Neural progenitor cell (in vitro differentiated cells): ENCODE measurements at regions not wholly inside any gene's neighbourhood (a gene's known extent, or its start where the extent isn't known, plus 50 kb on each side); places are given as distances from the start of the nearest gene placed in this dataset.

Source experiments
- DNase-seq: peaks from one replicate; pipeline ENCODE4 v3.0.0-alpha.2; 2016; ENCODE audit warnings: low spot score
- H2AFZ ChIP-seq: fragments of 200-600 bp; sonication (generic); replicated peaks from 2 replicates; pipeline ENCODE4 v1.6.1; 2016; ENCODE audit warnings: antibody characterized with exemption
- H3F3A ChIP-seq: fragments of 200-600 bp; sonication (generic); 2 replicates; pipeline ENCODE4 v1.6.1; 2016; ENCODE audit warnings: antibody characterized with exemption, low read depth
- H3K27ac ChIP-seq: fragments of 200-600 bp; sonication (generic); 2 replicates; pipeline ENCODE4 v1.5.1; 2016; ENCODE audit warnings: mild to moderate bottlenecking
- H3K27me3 ChIP-seq: fragments of 200-600 bp; sonication (generic); 2 replicates; pipeline ENCODE4 v1.6.1; 2016; ENCODE audit warnings: mild to moderate bottlenecking, moderate library complexity
- H3K36me3 ChIP-seq: fragments of 200-600 bp; sonication (generic); 2 replicates; pipeline ENCODE4 v1.5.1; 2016
- H3K4me1 ChIP-seq: fragments of 200-600 bp; sonication (generic); 2 replicates; pipeline ENCODE4 v1.6.1; 2016; ENCODE audit warnings: mixed run types
- H3K4me2 ChIP-seq: fragments of 200-600 bp; sonication (generic); 2 replicates; pipeline ENCODE4 v1.6.1; 2016
- H3K4me3 ChIP-seq: fragments of 200-600 bp; sonication (generic); 2 replicates; pipeline ENCODE4 v1.5.1; 2016
- H3K79me2 ChIP-seq: fragments of 200-600 bp; sonication (generic); 2 replicates; pipeline ENCODE4 v1.6.1; 2016; ENCODE audit warnings: low read depth
- H3K9ac ChIP-seq: fragments of 200-600 bp; sonication (generic); 2 replicates; pipeline ENCODE4 v1.6.1; 2016
- H3K9me3 ChIP-seq: fragments of 200-600 bp; sonication (generic); 2 replicates; pipeline ENCODE4 v1.5.1; 2016; ENCODE audit warnings: low read depth
- H4K20me1 ChIP-seq: fragments of 200-600 bp; sonication (generic); 2 replicates; pipeline ENCODE4 v1.6.1; 2016; ENCODE audit warnings: low read depth
- H3K27ac Mint-ChIP-seq: 3 replicates; pipeline ENCODE4 v1.8.0; 2021; ENCODE audit warnings: mixed read lengths
- H3K27me3 Mint-ChIP-seq: 2 replicates; pipeline ENCODE4 v1.8.0; 2022; ENCODE audit warnings: low read depth, mild to moderate bottlenecking, inconsistent platforms, moderate library complexity, mixed read lengths; ENCODE audit not compliant: insufficient read depth
- H3K36me3 Mint-ChIP-seq: 3 replicates; pipeline ENCODE4 v1.8.0; 2021; ENCODE audit warnings: mixed read lengths
- H3K4me1 Mint-ChIP-seq: 3 replicates; pipeline ENCODE4 v1.8.0; 2021; ENCODE audit warnings: mixed read lengths
- H3K4me3 Mint-ChIP-seq: 3 replicates; pipeline ENCODE4 v1.8.0; 2021; ENCODE audit warnings: mild to moderate bottlenecking, moderate library complexity, mixed read lengths
- H3K9me3 Mint-ChIP-seq: 3 replicates; pipeline ENCODE4 v1.8.0; 2020; ENCODE audit warnings: mixed read lengths
- CTCF ChIP-seq: fragments of 200-600 bp; sonication (generic); IDR thresholded peaks from 2 replicates; pipeline ENCODE4 v1.5.1; 2017; ENCODE audit warnings: antibody characterized with exemption, mild to moderate bottlenecking
- EZH2 ChIP-seq: fragments of 200-600 bp; sonication (generic); IDR thresholded peaks from 2 replicates; pipeline ENCODE4 v1.6.1; 2017; ENCODE audit warnings: antibody characterized with exemption, mild to moderate bottlenecking, moderate library complexity
- EZH2phosphoT487 ChIP-seq: fragments of 200-600 bp; sonication (generic); IDR thresholded peaks from 2 replicates; pipeline ENCODE4 v1.6.1; 2017; ENCODE audit warnings: antibody characterized with exemption

GRCh38 chr6:3663081-3663480, 88.4 kb downstream of the PXDC1 start:
- no peak overlapping the region for H2AFZ ChIP-seq
- H3K79me2 ChIP-seq: no peaks in the 10 kb centered on the region
- Mint-ChIP-seq H3K27me3 (no peaks in the 10 kb centered on the region), H3K9me3 (no peaks in the 10 kb centered on the region), H3K27ac (no peak overlapping the region), H3K4me3 (no peak overlapping the region), H3K36me3 (no peaks in the 10 kb centered on the region), H3K4me1 (peaks cover 7% of the 10 kb centered on the region)
- no peaks in the 10 kb centered on the region for H3K9me3 ChIP-seq
- peaks cover 16% of the 10 kb centered on the region for H3K4me1 ChIP-seq
- no peaks in the 10 kb centered on the region for H3K27me3 ChIP-seq
- DNase-seq: no peak
- no peak overlapping the region for H3K9ac ChIP-seq
- H4K20me1 ChIP-seq: no peaks in the 10 kb centered on the region
- no peak overlapping the region for H3K4me2 ChIP-seq
- H3K27ac ChIP-seq: no peak overlapping the region
- no peaks in the 10 kb centered on the region for H3K36me3 ChIP-seq
- no peak for TF ChIP-seq CTCF
- no peak for TF ChIP-seq EZH2
- no peak for TF ChIP-seq EZH2phosphoT487
- no peaks in the 10 kb centered on the region for H3F3A ChIP-seq
- H3K4me3 ChIP-seq: no peak overlapping the region

DNA sequence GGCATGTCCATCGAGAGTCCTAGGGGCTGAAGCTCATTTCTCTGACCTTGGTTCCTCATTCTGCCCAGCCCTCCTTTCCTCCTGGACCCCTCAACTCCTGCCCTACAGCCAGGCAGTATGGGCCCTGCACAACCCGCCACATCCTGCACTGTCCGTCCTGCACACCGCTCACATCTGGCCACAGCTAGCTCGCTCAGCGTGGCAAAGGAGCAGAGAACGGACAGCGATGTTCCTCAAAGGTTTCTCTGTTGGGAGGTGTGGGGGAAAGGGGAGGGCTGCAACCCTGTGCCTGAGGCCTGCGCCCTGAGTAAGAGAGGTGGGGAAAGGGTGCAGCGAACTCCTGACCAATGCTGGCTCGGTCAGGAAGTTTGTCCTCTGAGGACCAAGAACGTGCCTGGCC, 90.1 kb downstream of the PXDC1 start:
- Mint-ChIP-seq H3K4me1 (peaks cover 7% of the 10 kb centered on the region), H3K9me3 (no peaks in the 10 kb centered on the region), H3K27ac (no peak overlapping the region), H3K27me3 (no peaks in the 10 kb centered on the region), H3K36me3 (no peaks in the 10 kb centered on the region), H3K4me3 (no peak overlapping the region)
- no peaks in the 10 kb centered on the region for H3K36me3 ChIP-seq
- no peak overlapping the region for H3K4me3 ChIP-seq
- no peaks in the 10 kb centered on the region for H4K20me1 ChIP-seq
- H3K4me2 ChIP-seq: no peak overlapping the region
- H3K9me3 ChIP-seq: no peaks in the 10 kb centered on the region
- no peaks in the 10 kb centered on the region for H3F3A ChIP-seq
- no peaks in the 10 kb centered on the region for H3K79me2 ChIP-seq
- H3K4me1 ChIP-seq: peaks cover 16% of the 10 kb centered on the region
- TF ChIP-seq EZH2 (no peak), EZH2phosphoT487 (no peak), CTCF (no peak)
- H3K9ac ChIP-seq: no peak overlapping the region
- H3K27me3 ChIP-seq: no peaks in the 10 kb centered on the region
- no peak overlapping the region for H3K27ac ChIP-seq
- no peak for DNase-seq
- H2AFZ ChIP-seq: no peak overlapping the region

- Mint-ChIP-seq H3K36me3 (no peaks in the 10 kb centered on the region), H3K9me3 (no peaks in the 10 kb centered on the region), H3K4me1 (peaks cover 7% of the 10 kb centered on the region), H3K4me3 (no peak overlapping the region), H3K27ac (no peak overlapping the region), H3K27me3 (no peaks in the 10 kb centered on the region)
- no peaks in the 10 kb centered on the region for H3K9me3 ChIP-seq
- no peaks in the 10 kb centered on the region for H3K36me3 ChIP-seq
- H2AFZ ChIP-seq: no peak overlapping the region
- no peaks in the 10 kb centered on the region for H3F3A ChIP-seq
- peaks cover 12% of the 10 kb centered on the region for H3K4me1 ChIP-seq
- no peaks in the 10 kb centered on the region for H3K27me3 ChIP-seq
- H3K79me2 ChIP-seq: no peaks in the 10 kb centered on the region
- H3K9ac ChIP-seq: no peak overlapping the region
- H3K4me3 ChIP-seq: no peak overlapping the region
- H4K20me1 ChIP-seq: no peaks in the 10 kb centered on the region
- H3K4me2 ChIP-seq: no peak overlapping the region
- DNase-seq: no peak
- TF ChIP-seq CTCF (no peak), EZH2phosphoT487 (no peak), EZH2 (no peak)
- no peak overlapping the region for H3K27ac ChIP-seq
These were observed 91.0 kb downstream of the PXDC1 start for GRCh38 chr6:3660473-3660872.

GRCh38 chr6:3659748-3660147, 91.8 kb downstream of the PXDC1 start:
- no peak overlapping the region for H3K9ac ChIP-seq
- Mint-ChIP-seq H3K4me3 (no peak overlapping the region), H3K36me3 (no peaks in the 10 kb centered on the region), H3K27me3 (no peaks in the 10 kb centered on the region), H3K27ac (no peak overlapping the region), H3K9me3 (peaks cover 3% of the 10 kb centered on the region), H3K4me1 (peaks cover 6% of the 10 kb centered on the region)
- H3K4me3 ChIP-seq: no peak overlapping the region
- H3K79me2 ChIP-seq: no peaks in the 10 kb centered on the region
- H3K4me1 ChIP-seq: peaks cover 4% of the 10 kb centered on the region
- H3K4me2 ChIP-seq: no peak overlapping the region
- H3K27me3 ChIP-seq: no peaks in the 10 kb centered on the region
- DNase-seq: no peak
- H3F3A ChIP-seq: no peaks in the 10 kb centered on the region
- H4K20me1 ChIP-seq: no peaks in the 10 kb centered on the region
- no peak for TF ChIP-seq EZH2phosphoT487
- no peak for TF ChIP-seq CTCF
- no peak for TF ChIP-seq EZH2
- no peaks in the 10 kb centered on the region for H3K36me3 ChIP-seq
- H3K27ac ChIP-seq: no peak overlapping the region
- no peaks in the 10 kb centered on the region for H3K9me3 ChIP-seq
- H2AFZ ChIP-seq: no peak overlapping the region
